Prostate gland (tissue), 2 donors: ENCODE measurements at regions not wholly inside any gene's neighbourhood (a gene's known extent, or its start where the extent isn't known, plus 50 kb on each side); places are given as distances from the start of the nearest gene placed in this dataset.

Source experiments
- DNase-seq: peaks from one replicate; pipeline ENCODE4 v3.0.0-alpha.2; 2019; ENCODE audit warnings: low spot score
- H3K27ac ChIP-seq, 2 donors: fragments of 200-600 bp; sonication (generic); 2 replicates each; pipeline ENCODE4 v1.5.1; 2017 to 2019
- H3K27me3 ChIP-seq: fragments of 200-600 bp; sonication (generic); replicated peaks from 2 replicates; pipeline ENCODE4 v1.5.1; 2019; ENCODE audit not compliant: insufficient read depth
- H3K36me3 ChIP-seq, 2 donors: fragments of 200-600 bp; sonication (generic); 1 replicate in 1 of 2; 2 replicates in 1 of 2; pipeline versions ENCODE4 v1.5.1 to v1.8.1; 2017 to 2019
- H3K4me1 ChIP-seq: fragments of 200-600 bp; sonication (generic); replicated peaks from 2 replicates; pipeline ENCODE4 v1.5.1; 2019
- H3K4me3 ChIP-seq, 2 donors: fragments of 200-600 bp; sonication (generic); 2 replicates each; pipeline ENCODE4 v1.5.1; 2017 to 2019
- H3K9me3 ChIP-seq: fragments of 200-600 bp; sonication (generic); 2 replicates; pipeline ENCODE4 v1.5.1; 2017
- POLR2A ChIP-seq: fragments of 450-650 bp; IDR thresholded peaks from one replicate; pipeline ENCODE4 v1.6.1; 2016; ENCODE audit warnings: antibody characterized with exemption, mild to moderate bottlenecking
- POLR2AphosphoS5 ChIP-seq: sonication (generic); formaldehyde crosslinking; IDR thresholded peaks from one replicate; pipeline ENCODE4 v1.6.1; 2017; ENCODE audit warnings: antibody characterized with exemption
- WGBS: methylation state at CpG from one replicate; pipeline ENCODE4 v1.1.5; 2018; 5-methylcytosine and 5-hydroxymethylcytosine counted together
- intact Hi-C: fragments of 100-400 bp; cut with DNase I; formaldehyde crosslinking; loops from one replicate; pipeline ENCODE4 v1.14.2; 2022
- TF ChIP-seq, protein P1 (sequence below), 4 experiments: fragments of 200-600 bp in 2 of 4; fragments of 450-650 bp in 2 of 4; sonication (generic) in 2 of 4; IDR thresholded peaks; 1 replicate in 3 of 4; 2 replicates in 1 of 4; pipeline ENCODE4 v1.5.1; 2016 to 2019; ENCODE audit warnings: antibody characterized with exemption in 4 of 4, mild to moderate bottlenecking in 2 of 4, moderate library complexity in 2 of 4

- Histone ChIP-seq H3K4me3 (no peak overlapping the region), H3K36me3 (no peaks in the 10 kb centered on the region), H3K4me1 (no peaks in the 10 kb centered on the region), H3K27me3 (no peaks in the 10 kb centered on the region), H3K9me3 (no peaks in the 10 kb centered on the region), H3K27ac (no peak overlapping the region)
- WGBS: 60% methylated on average over 3 of the region's 3 CpGs
- no peak for DNase-seq
- TF ChIP-seq POLR2A (no peak), POLR2AphosphoS5 (no peak)
- TF ChIP-seq, protein P1, sequence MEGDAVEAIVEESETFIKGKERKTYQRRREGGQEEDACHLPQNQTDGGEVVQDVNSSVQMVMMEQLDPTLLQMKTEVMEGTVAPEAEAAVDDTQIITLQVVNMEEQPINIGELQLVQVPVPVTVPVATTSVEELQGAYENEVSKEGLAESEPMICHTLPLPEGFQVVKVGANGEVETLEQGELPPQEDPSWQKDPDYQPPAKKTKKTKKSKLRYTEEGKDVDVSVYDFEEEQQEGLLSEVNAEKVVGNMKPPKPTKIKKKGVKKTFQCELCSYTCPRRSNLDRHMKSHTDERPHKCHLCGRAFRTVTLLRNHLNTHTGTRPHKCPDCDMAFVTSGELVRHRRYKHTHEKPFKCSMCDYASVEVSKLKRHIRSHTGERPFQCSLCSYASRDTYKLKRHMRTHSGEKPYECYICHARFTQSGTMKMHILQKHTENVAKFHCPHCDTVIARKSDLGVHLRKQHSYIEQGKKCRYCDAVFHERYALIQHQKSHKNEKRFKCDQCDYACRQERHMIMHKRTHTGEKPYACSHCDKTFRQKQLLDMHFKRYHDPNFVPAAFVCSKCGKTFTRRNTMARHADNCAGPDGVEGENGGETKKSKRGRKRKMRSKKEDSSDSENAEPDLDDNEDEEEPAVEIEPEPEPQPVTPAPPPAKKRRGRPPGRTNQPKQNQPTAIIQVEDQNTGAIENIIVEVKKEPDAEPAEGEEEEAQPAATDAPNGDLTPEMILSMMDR (IDR thresholded peaks at IDR 0.05): no peak
- intact Hi-C loops: no loop called here
Measured at GRCh38 chr22:22834204-22834603, 53.4 kb upstream of the IGLL5 start.

DNA sequence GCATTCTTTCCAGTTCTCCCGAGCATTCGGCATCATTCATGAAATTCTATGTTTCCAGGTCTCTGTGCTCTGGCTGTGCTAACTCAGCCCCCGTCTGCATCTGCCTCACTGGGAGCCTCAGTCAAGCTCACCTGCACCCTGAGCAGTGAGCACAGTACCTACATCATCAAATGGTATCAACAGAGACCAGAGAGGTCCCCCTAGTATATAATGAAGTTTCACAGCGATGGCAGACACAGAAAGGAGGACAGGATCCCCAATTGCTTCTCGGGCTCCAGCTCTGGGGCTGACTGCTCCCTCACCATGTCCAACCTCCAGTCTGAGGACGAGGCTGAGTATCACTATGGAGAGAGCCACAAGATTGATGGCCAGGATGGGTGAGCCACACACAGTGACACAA is 52.8 kb upstream of the IGLL5 start:
- TF ChIP-seq POLR2AphosphoS5 (no peak), POLR2A (no peak)
- TF ChIP-seq, protein P1 (IDR thresholded peaks at IDR 0.05): no peak
- H3K27me3 ChIP-seq: no peaks in the 10 kb centered on the region

DNA sequence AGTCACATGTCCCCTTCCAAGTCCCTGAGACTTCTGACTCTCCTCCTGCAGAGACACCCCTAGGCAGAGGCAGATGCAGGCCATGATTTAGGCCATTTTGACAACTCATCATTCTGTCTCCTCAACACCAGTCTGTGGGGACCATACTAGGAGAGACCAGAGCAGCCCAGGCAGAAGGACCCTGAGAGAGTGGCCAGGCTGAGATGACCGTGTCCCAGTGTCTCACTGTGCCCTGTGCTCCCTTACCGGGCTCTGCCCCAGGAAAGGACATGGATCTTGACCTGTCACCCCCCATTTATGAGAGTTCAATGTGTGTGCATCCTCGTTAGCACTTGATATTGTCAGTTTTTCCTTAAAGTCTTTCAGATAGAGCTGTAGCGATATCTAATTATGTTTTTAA is 52.4 kb upstream of the IGLL5 start:
- Histone ChIP-seq H3K4me3 (no peak overlapping the region), H3K4me1 (no peaks in the 10 kb centered on the region), H3K9me3 (no peaks in the 10 kb centered on the region), H3K27ac (no peak overlapping the region), H3K27me3 (no peaks in the 10 kb centered on the region), H3K36me3 (no peaks in the 10 kb centered on the region)
- DNase-seq: no peak
- intact Hi-C loops: no loop called here
- TF ChIP-seq, protein P1 (IDR thresholded peaks at IDR 0.05): no peak
- TF ChIP-seq POLR2A (no peak), POLR2AphosphoS5 (no peak)
- WGBS: 84% methylated on average over 4 of the region's 4 CpGs

More for the DNA sequence above, 52.8 kb upstream of the IGLL5 start:
- intact Hi-C loops: no loop called here
- Histone ChIP-seq H3K4me3 (no peak overlapping the region), H3K9me3 (no peaks in the 10 kb centered on the region), H3K4me1 (no peaks in the 10 kb centered on the region), H3K36me3 (no peaks in the 10 kb centered on the region), H3K27ac (no peak overlapping the region)
- DNase-seq: no peak
- WGBS: 80% methylated on average over 6 of the region's 6 CpGs

- 70% methylated on average over 3 of the region's 3 CpGs for WGBS
- TF ChIP-seq POLR2AphosphoS5 (no peak), POLR2A (no peak)
- TF ChIP-seq, protein P1 (IDR thresholded peaks at IDR 0.05): no peak
Measured at GRCh38 chr22:22835771-22836291, 51.8 kb upstream of the IGLL5 start.

GRCh38 chr22:22836635-22837034 is 51.0 kb upstream of the IGLL5 start:
- 44% methylated on average over 6 of the region's 6 CpGs for WGBS
- H3K27ac ChIP-seq: no peak overlapping the region
- no peak for DNase-seq
- intact Hi-C loops: no loop called here
- H3K9me3 ChIP-seq: no peaks in the 10 kb centered on the region
- no peak overlapping the region for H3K4me3 ChIP-seq
- no peaks in the 10 kb centered on the region for H3K27me3 ChIP-seq
- H3K4me1 ChIP-seq: no peaks in the 10 kb centered on the region
- TF ChIP-seq POLR2A: no peak
- TF ChIP-seq POLR2AphosphoS5: no peak
- TF ChIP-seq, protein P1 (IDR thresholded peaks at IDR 0.05): no peak
- no peaks in the 10 kb centered on the region for H3K36me3 ChIP-seq

More at GRCh38 chr22:22835771-22836291, 51.8 kb upstream of the IGLL5 start:
- intact Hi-C loops: no loop called here
- Histone ChIP-seq H3K27ac (no peak overlapping the region), H3K36me3 (no peaks in the 10 kb centered on the region), H3K4me1 (no peaks in the 10 kb centered on the region), H3K4me3 (no peak overlapping the region), H3K27me3 (no peaks in the 10 kb centered on the region), H3K9me3 (no peaks in the 10 kb centered on the region)
- no peak for DNase-seq
